ENCODE measurements at regions not wholly inside any gene's neighbourhood (a gene's known extent, or its start where the extent isn't known, plus 50 kb on each side); places are given as distances from the start of the nearest gene placed in this dataset.

DNA sequence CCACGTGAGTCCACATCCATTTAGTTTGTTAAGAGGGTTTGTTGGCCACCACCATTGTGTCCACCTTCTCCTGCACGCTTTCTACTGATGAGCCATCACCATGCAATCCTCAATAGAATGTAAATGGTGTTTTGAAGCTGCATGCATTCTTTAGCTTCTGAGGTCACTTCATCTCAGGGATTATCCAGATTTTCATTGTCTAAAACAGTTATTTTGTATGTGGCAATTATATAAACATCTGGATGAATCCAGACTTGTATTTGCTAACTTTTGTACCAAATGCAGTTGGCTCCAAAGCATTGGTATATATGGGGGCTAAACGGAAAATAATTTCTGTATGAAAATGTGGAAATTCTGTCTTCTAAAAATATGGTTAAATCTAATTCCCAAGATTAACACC, 231.2 kb upstream of the ARID1B start:
- Histone ChIP-seq H3K4me2 (ENCODE audit: control insufficient read depth, extremely low read depth, insufficient read depth, low read depth, low read length) (no peak overlapping the region), H3K79me2 (ENCODE audit: control insufficient read depth, insufficient read depth, low read length) (no peaks in the 10 kb centered on the region), H3K9me3 (ENCODE audit: control insufficient read depth, low read depth, low read length) (no peaks in the 10 kb centered on the region), H3K4me1 (ENCODE audit: control insufficient read depth, extremely low read depth, insufficient read depth, low read length) (no peaks in the 10 kb centered on the region), H3K9me1 (ENCODE audit: control insufficient read depth, extremely low read depth, insufficient read depth, low read length) (no peaks in the 10 kb centered on the region), H3K27me3 (ENCODE audit: control insufficient read depth, extremely low read depth, insufficient read depth, low read length) (no peaks in the 10 kb centered on the region), H3K9ac (ENCODE audit: control insufficient read depth, extremely low read depth, insufficient read depth, low read length) (no peak overlapping the region), H3K4me3 (ENCODE audit: control insufficient read depth in 2 of 3, extremely low read depth in 1 of 3, insufficient read depth in 2 of 3, low read depth in 1 of 3, low read length in 3 of 3) (no peak overlapping the region), H3K27ac (ENCODE audit: control insufficient read depth, insufficient read depth, low read length) (no peak overlapping the region), H2AFZ (ENCODE audit: control insufficient read depth, low read length) (no peak overlapping the region), H3K36me3 (ENCODE audit: control insufficient read depth in 2 of 2, extremely low read depth in 1 of 2, insufficient read depth in 2 of 2, low read length in 2 of 2) (no peaks in the 10 kb centered on the region), H4K20me1 (ENCODE audit: control insufficient read depth, extremely low read depth, insufficient read depth, low read length) (no peaks in the 10 kb centered on the region)
- dilution Hi-C loops (cut with MboI; ENCODE audit: extremely low pct_ligation_motif_present, low sequenced_read_pairs) = no loop called here
- FAIRE-seq = no peak
- DNase-seq (ENCODE audit: low read depth, low spot score) = no peak
- TF ChIP-seq, protein P1, sequence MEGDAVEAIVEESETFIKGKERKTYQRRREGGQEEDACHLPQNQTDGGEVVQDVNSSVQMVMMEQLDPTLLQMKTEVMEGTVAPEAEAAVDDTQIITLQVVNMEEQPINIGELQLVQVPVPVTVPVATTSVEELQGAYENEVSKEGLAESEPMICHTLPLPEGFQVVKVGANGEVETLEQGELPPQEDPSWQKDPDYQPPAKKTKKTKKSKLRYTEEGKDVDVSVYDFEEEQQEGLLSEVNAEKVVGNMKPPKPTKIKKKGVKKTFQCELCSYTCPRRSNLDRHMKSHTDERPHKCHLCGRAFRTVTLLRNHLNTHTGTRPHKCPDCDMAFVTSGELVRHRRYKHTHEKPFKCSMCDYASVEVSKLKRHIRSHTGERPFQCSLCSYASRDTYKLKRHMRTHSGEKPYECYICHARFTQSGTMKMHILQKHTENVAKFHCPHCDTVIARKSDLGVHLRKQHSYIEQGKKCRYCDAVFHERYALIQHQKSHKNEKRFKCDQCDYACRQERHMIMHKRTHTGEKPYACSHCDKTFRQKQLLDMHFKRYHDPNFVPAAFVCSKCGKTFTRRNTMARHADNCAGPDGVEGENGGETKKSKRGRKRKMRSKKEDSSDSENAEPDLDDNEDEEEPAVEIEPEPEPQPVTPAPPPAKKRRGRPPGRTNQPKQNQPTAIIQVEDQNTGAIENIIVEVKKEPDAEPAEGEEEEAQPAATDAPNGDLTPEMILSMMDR (optimal IDR thresholded peaks at IDR 0.05 in 1 of 3, IDR thresholded peaks at IDR 0.05 in 1 of 3, conservative IDR thresholded peaks at IDR 0.05 in 1 of 3; ENCODE audit: extremely low read depth in 1 of 3, insufficient read depth in 2 of 3, low read length in 3 of 3) = no peak
- no peak for TF ChIP-seq EZH2 (IDR thresholded peaks at IDR 0.05; ENCODE audit: low read length)

DNA sequence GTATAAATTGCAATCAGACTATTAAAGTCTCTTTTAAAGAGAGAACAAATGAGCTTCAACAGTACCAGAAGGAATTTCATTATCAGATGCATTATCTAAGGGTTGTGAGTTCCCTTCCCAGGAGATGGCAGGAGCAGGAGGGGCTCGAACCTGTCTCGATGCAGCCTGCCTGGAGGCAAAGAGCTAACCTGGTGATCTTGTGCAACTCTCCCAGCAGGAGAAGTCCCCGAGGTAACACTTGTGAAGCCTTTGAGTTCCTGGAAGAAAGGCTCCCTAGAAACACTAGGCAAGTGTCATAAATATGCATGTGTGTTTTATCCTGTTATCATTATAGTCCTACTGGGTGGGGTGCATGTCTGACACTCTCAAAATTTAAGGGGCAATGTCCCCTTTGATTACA, 232.2 kb upstream of the ARID1B start:
- Histone ChIP-seq H4K20me1 (ENCODE audit: control insufficient read depth, extremely low read depth, insufficient read depth, low read length) (no peaks in the 10 kb centered on the region), H2AFZ (ENCODE audit: control insufficient read depth, low read length) (no peak overlapping the region), H3K9me3 (ENCODE audit: control insufficient read depth, low read depth, low read length) (no peaks in the 10 kb centered on the region), H3K36me3 (ENCODE audit: control insufficient read depth in 2 of 2, extremely low read depth in 1 of 2, insufficient read depth in 2 of 2, low read length in 2 of 2) (no peaks in the 10 kb centered on the region), H3K9ac (ENCODE audit: control insufficient read depth, extremely low read depth, insufficient read depth, low read length) (no peak overlapping the region), H3K4me2 (ENCODE audit: control insufficient read depth, extremely low read depth, insufficient read depth, low read depth, low read length) (no peak overlapping the region), H3K9me1 (ENCODE audit: control insufficient read depth, extremely low read depth, insufficient read depth, low read length) (no peaks in the 10 kb centered on the region), H3K4me3 (ENCODE audit: control insufficient read depth in 2 of 3, extremely low read depth in 1 of 3, insufficient read depth in 2 of 3, low read depth in 1 of 3, low read length in 3 of 3) (no peak overlapping the region), H3K27ac (ENCODE audit: control insufficient read depth, insufficient read depth, low read length) (no peak overlapping the region), H3K4me1 (ENCODE audit: control insufficient read depth, extremely low read depth, insufficient read depth, low read length) (no peaks in the 10 kb centered on the region), H3K27me3 (ENCODE audit: control insufficient read depth, extremely low read depth, insufficient read depth, low read length) (no peaks in the 10 kb centered on the region), H3K79me2 (ENCODE audit: control insufficient read depth, insufficient read depth, low read length) (no peaks in the 10 kb centered on the region)
- TF ChIP-seq, protein P1 (optimal IDR thresholded peaks at IDR 0.05 in 1 of 3, IDR thresholded peaks at IDR 0.05 in 1 of 3, conservative IDR thresholded peaks at IDR 0.05 in 1 of 3; ENCODE audit: extremely low read depth in 1 of 3, insufficient read depth in 2 of 3, low read length in 3 of 3) = no peak
- no peak for TF ChIP-seq EZH2 (IDR thresholded peaks at IDR 0.05; ENCODE audit: low read length)
- dilution Hi-C loops (cut with MboI; ENCODE audit: extremely low pct_ligation_motif_present, low sequenced_read_pairs) = no loop called here
- no peak for FAIRE-seq
- DNase-seq (ENCODE audit: low read depth, low spot score) = no peak

Measured in keratinocyte (primary cell).